DMS79 treated with DMSO at 0.1 percent for 48 hours (cell line): ENCODE measurements at regions not wholly inside any gene's neighbourhood (a gene's known extent, or its start where the extent isn't known, plus 50 kb on each side); places are given as distances from the start of the nearest gene placed in this dataset.
"Not testable (repeated sequence)": the region's sequence is repeated elsewhere in the genome, so short reads cannot be mapped to it uniquely, and the experiment has no call there.

ENCODE experiments used
- DNase-seq: peaks from one replicate; lab custom pipeline; 2025; lab: John Stamatoyannopoulos, UW

- DNase-seq: no peak
Measured at GRCh38 chr7:152949790-152950189, 190.2 kb downstream of the ACTR3B start.

GRCh38 chr7:152956006-152956405, 196.5 kb downstream of the ACTR3B start:
- no peak for DNase-seq

- DNase-seq: no peak
Measured at GRCh38 chr7:152959610-152960009, 200.1 kb downstream of the ACTR3B start.

GRCh38 chr7:152961796-152962195, 202.2 kb downstream of the ACTR3B start:
- DNase-seq: not testable (repeated sequence)

GRCh38 chr7:152966189-152966588, 206.6 kb downstream of the ACTR3B start:
- no peak for DNase-seq

GRCh38 chr7:152967958-152968357, 208.4 kb downstream of the ACTR3B start:
- peak; percentile 6 for DNase-seq

- DNase-seq: no peak
Measured at GRCh38 chr7:152968514-152968913, 209.0 kb downstream of the ACTR3B start.

GRCh38 chr7:152969335-152969734, 209.8 kb downstream of the ACTR3B start:
- DNase-seq: no peak

- no peak for DNase-seq
Measured at GRCh38 chr7:152969839-152970238, 210.3 kb downstream of the ACTR3B start.

GRCh38 chr7:152970481-152970880, 210.9 kb downstream of the ACTR3B start:
- DNase-seq: no peak

- DNase-seq: no peak
Measured at GRCh38 chr7:152974577-152974976, 215.0 kb downstream of the ACTR3B start.

- no peak for DNase-seq
Measured at GRCh38 chr7:152975076-152975475, 215.5 kb downstream of the ACTR3B start.

GRCh38 chr7:152979376-152979775, 219.8 kb downstream of the ACTR3B start:
- no peak for DNase-seq

- no peak for DNase-seq
Measured at GRCh38 chr7:152984421-152984820, 224.9 kb downstream of the ACTR3B start.

GRCh38 chr7:152986376-152986775, 226.8 kb downstream of the ACTR3B start:
- no peak for DNase-seq

GRCh38 chr7:152987656-152988055, 228.1 kb downstream of the ACTR3B start:
- no peak for DNase-seq

- no peak for DNase-seq
Measured at GRCh38 chr7:152989889-152990380, 230.4 kb downstream of the ACTR3B start.

GRCh38 chr7:152998420-152998819, 238.9 kb downstream of the ACTR3B start:
- no peak for DNase-seq

- no peak for DNase-seq
Measured at GRCh38 chr7:153002115-153002514, 242.6 kb downstream of the ACTR3B start.

GRCh38 chr7:153002572-153002971, 243.0 kb downstream of the ACTR3B start:
- DNase-seq: no peak

GRCh38 chr7:153004341-153004740, 244.8 kb downstream of the ACTR3B start:
- DNase-seq: no peak

GRCh38 chr7:153005750-153006435, 246.3 kb downstream of the ACTR3B start:
- no peak for DNase-seq

- DNase-seq: no peak
Measured at GRCh38 chr7:153006452-153006851, 246.9 kb downstream of the ACTR3B start.

- DNase-seq: no peak
Measured at GRCh38 chr7:153006911-153007310, 247.4 kb downstream of the ACTR3B start.
